HCT116 (cell line): ENCODE measurements at regions not wholly inside any gene's neighbourhood (a gene's known extent, or its start where the extent isn't known, plus 50 kb on each side); places are given as distances from the start of the nearest gene placed in this dataset.
"Not testable (repeated sequence)": the region's sequence is repeated elsewhere in the genome, so short reads cannot be mapped to it uniquely, and the experiment has no call there.

Source experiments
- ATAC-seq: fragments of 200-7000 bp; cut with Tn5 transposase; 2 replicates; pipeline ENCODE4 v1.9.1; 2020; ENCODE audit warnings: mild to moderate bottlenecking, moderate library complexity
- BruUV-seq: library from RNA; stranded (reverse); fragments of 400-500 nt; replicated peaks from 2 replicates; lab custom pipeline; 2021; lab: Mats Ljungman, UMichigan
- CTCF ChIA-PET: fragments of 300-600 bp; sonication (Branson Sonifier 250); formaldehyde crosslinking; loops from one replicate; lab custom pipeline; 2021; ENCODE audit warnings: antibody characterized with exemption; lab: Charles Lee
- POLR2A ChIA-PET: fragments of 300-600, 350-600 bp; sonication (Branson Sonifier 250); formaldehyde crosslinking; loops from one replicate; lab custom pipeline; 2021; ENCODE audit warnings: antibody characterized with exemption; lab: Charles Lee
- RAD21 ChIA-PET, 2 experiments: fragments of 300-600 bp; sonication (Branson Sonifier 250); formaldehyde crosslinking; loops; one replicate each; lab custom pipeline; 2023; ENCODE audit warnings: low total read pairs in 2 of 2; ENCODE audit not compliant: uncharacterized antibody in 2 of 2, unreplicated experiment in 2 of 2, low non-redundant PET in 1 of 2; lab: Charles Lee
- DNase-seq: peaks from one replicate; pipeline ENCODE4 v3.0.0-alpha.2; 2010; ENCODE audit warnings: low read depth, low spot score
- H2AFZ ChIP-seq: fragments of 200-600 bp; shearing (Covaris generic), sonication (generic); 2 replicates; pipeline ENCODE4 v1.6.1; 2017; ENCODE audit warnings: low read depth, mixed run types, mixed read lengths, antibody characterized with exemption, low read length; ENCODE audit not compliant: poor library complexity, severe bottlenecking
- H3K27ac ChIP-seq: 2 replicates; pipeline ENCODE4 v1.5.1; 2012; ENCODE audit warnings: low read depth, low read length
- H3K27me3 ChIP-seq: fragments of 200-600 bp; sonication (generic); 2 replicates; pipeline ENCODE4 v1.6.1; 2016; ENCODE audit warnings: mixed run types, low read length, mixed read lengths; ENCODE audit not compliant: insufficient read depth
- H3K36me3 ChIP-seq, 2 experiments: fragments of 200-500 bp in 1 of 2; fragments of 200-600 bp in 1 of 2; sonication (Bioruptor generic) in 1 of 2; sonication (generic) in 1 of 2; 2 replicates each; pipeline versions ENCODE4 v1.5.1 to v1.6.1; 2014 to 2016; ENCODE audit warnings: low read length in 2 of 2, inconsistent platforms in 1 of 2, mixed read lengths in 1 of 2, mixed run types in 1 of 2; ENCODE audit not compliant: insufficient read depth in 2 of 2, control insufficient read depth in 1 of 2
- H3K4me1 ChIP-seq, 2 experiments: fragments of 200-600 bp in 1 of 2; sonication (generic) in 1 of 2; 2 replicates each; pipeline versions ENCODE4 v1.5.1 to v1.6.1; 2012 to 2017; ENCODE audit warnings: low read length in 2 of 2, inconsistent platforms in 1 of 2, mild to moderate bottlenecking in 1 of 2, mixed read lengths in 1 of 2, mixed run types in 1 of 2, moderate library complexity in 1 of 2; ENCODE audit not compliant: insufficient read depth in 2 of 2, control insufficient read depth in 1 of 2
- H3K4me2 ChIP-seq: fragments of 200-600 bp; sonication (generic); 2 replicates; pipeline ENCODE4 v1.6.1; 2017; ENCODE audit warnings: mixed run types, low read length, mixed read lengths
- H3K4me3 ChIP-seq, 2 experiments: fragments of 200-600 bp in 1 of 2; sonication (generic) in 1 of 2; replicated peaks in 1 of 2; 2 replicates each; pipeline ENCODE4 v1.5.1; 2011 to 2016; ENCODE audit warnings: low read length in 2 of 2, control low read depth in 1 of 2, low read depth in 1 of 2, mild to moderate bottlenecking in 1 of 2, mixed read lengths in 1 of 2, mixed run types in 1 of 2
- H3K79me2 ChIP-seq: fragments of 200-600 bp; sonication (generic); 2 replicates; pipeline ENCODE4 v1.6.1; 2017; ENCODE audit warnings: mild to moderate bottlenecking, mixed run types, low read length, moderate library complexity, mixed read lengths; ENCODE audit not compliant: insufficient read depth
- H3K9ac ChIP-seq: fragments of 200-600 bp; sonication (generic); 2 replicates; pipeline ENCODE4 v1.6.1; 2016; ENCODE audit warnings: low read length, mixed read lengths
- H3K9me2 ChIP-seq: fragments of 200-600 bp; sonication (generic), shearing (Covaris generic); 2 replicates; pipeline ENCODE4 v1.6.1; 2017; ENCODE audit warnings: mixed run types, mild to moderate bottlenecking, moderate library complexity; ENCODE audit not compliant: insufficient read depth
- H3K9me3 ChIP-seq, 2 experiments: fragments of 200-500 bp in 1 of 2; fragments of 200-600 bp in 1 of 2; sonication (Bioruptor generic) in 1 of 2; sonication (generic) in 1 of 2; 2 replicates each; pipeline ENCODE4 v1.6.1; 2014 to 2017; ENCODE audit warnings: low read length in 2 of 2, mixed read lengths in 2 of 2, inconsistent platforms in 1 of 2, low read depth in 1 of 2, mild to moderate bottlenecking in 1 of 2, mixed run types in 1 of 2, moderate library complexity in 1 of 2; ENCODE audit not compliant: control insufficient read depth in 1 of 2, insufficient read depth in 1 of 2
- H4K20me1 ChIP-seq: fragments of 200-600 bp; sonication (generic), shearing (Covaris generic); 2 replicates; pipeline ENCODE4 v1.6.1; 2017; ENCODE audit warnings: mixed run types, mild to moderate bottlenecking, moderate library complexity; ENCODE audit not compliant: insufficient read depth
- MAX ChIP-seq: IDR thresholded peaks from 2 replicates; pipeline ENCODE4 v1.6.1; 2012
- intact Hi-C: fragments of 100-400 bp; cut with micrococcal nuclease; formaldehyde crosslinking; loops from 2 replicates; pipeline ENCODE4 v1.10.0; 2022

DNA sequence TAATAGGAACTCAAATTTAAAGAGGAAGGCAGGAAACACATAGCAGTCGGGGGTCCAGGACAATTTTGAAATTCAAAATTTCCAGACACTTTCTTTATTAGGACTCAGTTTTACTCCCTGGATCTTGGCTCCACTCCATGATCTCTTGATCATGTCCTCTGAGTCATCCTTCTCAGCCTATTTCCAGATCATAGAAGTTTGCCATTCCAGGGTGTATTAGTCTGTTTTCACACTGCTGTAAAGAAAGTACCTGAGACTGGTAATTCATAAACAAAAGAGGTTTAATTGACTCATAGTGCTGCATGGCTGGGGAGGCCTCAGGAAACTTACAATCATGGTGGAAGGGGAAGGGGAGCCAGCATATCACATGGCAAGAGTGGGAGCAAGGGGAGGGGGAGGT, 564.7 kb upstream of the ACTRT1 start:
- DNase-seq (no peak), ATAC-seq (no peak)
- Histone ChIP-seq H3K36me3 (no peaks in the 10 kb centered on the region), H3K4me1 (no peaks in the 10 kb centered on the region), H3K9me3 (no peaks in the 10 kb centered on the region), H3K4me2 (no peak overlapping the region), H3K4me3 (no peak overlapping the region), H3K27me3 (no peaks in the 10 kb centered on the region), H3K9me2 (no peaks in the 10 kb centered on the region), H2AFZ (no peak overlapping the region), H3K27ac (no peak overlapping the region), H3K79me2 (no peaks in the 10 kb centered on the region), H3K9ac (no peak overlapping the region), H4K20me1 (no peaks in the 10 kb centered on the region)
- no peak for TF ChIP-seq MAX
- BruUV-seq, result no TSS peak
- RAD21 ChIA-PET, result no interaction called here
- intact Hi-C loops, result no loop called here
- POLR2A ChIA-PET, result no interaction called here
- CTCF ChIA-PET, result no interaction called here

DNA sequence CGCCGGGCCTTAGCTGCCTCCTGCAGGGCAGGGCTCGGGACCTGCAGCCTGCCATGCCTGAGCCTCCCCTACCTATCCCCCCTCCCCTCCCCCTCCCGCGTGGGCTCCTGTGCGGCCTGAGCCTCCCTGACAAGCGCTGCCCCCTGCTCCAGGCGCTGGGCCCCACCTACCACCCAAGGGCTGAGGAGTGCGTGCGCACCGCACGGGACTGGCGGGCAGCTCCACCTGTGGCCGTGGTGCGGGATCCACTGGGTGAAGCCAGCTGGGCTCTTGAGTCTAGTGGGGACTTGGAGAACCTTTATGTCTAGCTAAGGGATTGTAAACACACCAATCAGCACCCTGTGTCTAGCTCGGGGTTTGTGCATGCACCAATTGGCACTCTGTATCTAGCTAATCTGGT, 554.6 kb upstream of the ACTRT1 start:
- POLR2A ChIA-PET, H3K79me2 ChIP-seq, H2AFZ ChIP-seq, H3K9ac ChIP-seq, H3K27ac ChIP-seq, H3K9me2 ChIP-seq, H3K4me1 ChIP-seq, intact Hi-C loops, RAD21 ChIA-PET, BruUV-seq, H3K4me2 ChIP-seq, DNase-seq, H3K9me3 ChIP-seq, H4K20me1 ChIP-seq, ATAC-seq, CTCF ChIA-PET, H3K4me3 ChIP-seq, H3K27me3 ChIP-seq, H3K36me3 ChIP-seq: not testable (repeated sequence)

GRCh38 chrX:128606357-128606756, 554.2 kb upstream of the ACTRT1 start:
- H3K9me2 ChIP-seq, H3K4me3 ChIP-seq, POLR2A ChIA-PET, BruUV-seq, H4K20me1 ChIP-seq, H2AFZ ChIP-seq, H3K4me2 ChIP-seq, H3K27ac ChIP-seq, H3K36me3 ChIP-seq, intact Hi-C loops, DNase-seq, CTCF ChIA-PET, RAD21 ChIA-PET, H3K4me1 ChIP-seq, H3K79me2 ChIP-seq, H3K9ac ChIP-seq, H3K9me3 ChIP-seq, ATAC-seq, H3K27me3 ChIP-seq: not testable (repeated sequence)
